Hematopoietic multipotent progenitor cell (in vitro differentiated cells): ENCODE measurements at regions not wholly inside any gene's neighbourhood (a gene's known extent, or its start where the extent isn't known, plus 50 kb on each side); places are given as distances from the start of the nearest gene placed in this dataset.

Experiments
- DNase-seq, 3 donors: peaks; one replicate each; pipeline ENCODE4 v3.0.0-alpha.2; 2011 to 2015; ENCODE audit warnings: low read depth in 2 of 3, low spot score in 2 of 3

GRCh38 chr3:117228466-117228865 is 518.9 kb downstream of the TUSC7 start:
- DNase-seq = no peak

- DNase-seq = no peak
These were observed 521.3 kb downstream of the TUSC7 start for GRCh38 chr3:117230924-117231323.

- no peak for DNase-seq
These were observed 524.8 kb downstream of the TUSC7 start for GRCh38 chr3:117234331-117234730.

- no peak for DNase-seq
These were observed 525.7 kb downstream of the TUSC7 start for GRCh38 chr3:117235304-117235703.

DNA sequence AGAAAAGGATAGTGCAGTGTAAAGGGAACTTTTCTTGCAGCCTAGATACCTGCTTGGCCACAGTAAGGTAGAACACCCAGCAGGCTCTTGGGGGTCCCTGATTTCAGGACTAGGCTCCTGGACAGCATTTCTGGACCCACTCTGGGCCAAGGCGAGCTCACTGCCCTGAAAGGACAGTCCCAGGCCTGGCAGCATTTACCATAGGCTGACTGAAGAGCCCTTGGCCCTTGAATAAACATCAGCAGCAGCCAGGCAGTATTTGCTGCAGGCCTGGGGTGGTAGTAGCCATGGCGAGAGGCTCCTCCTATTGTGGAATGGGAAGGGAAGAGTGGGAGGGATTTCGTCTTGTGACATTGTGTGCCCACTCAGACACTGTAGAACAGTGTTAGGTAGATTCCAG is 529.2 kb downstream of the TUSC7 start:
- DNase-seq = no peak

GRCh38 chr3:117243657-117244056 is 534.1 kb downstream of the TUSC7 start:
- no peak for DNase-seq

- no peak for DNase-seq
These were observed 537.4 kb downstream of the TUSC7 start for GRCh38 chr3:117246771-117247555.

- no peak for DNase-seq
These were observed 538.6 kb downstream of the TUSC7 start for GRCh38 chr3:117248153-117248552.

DNA sequence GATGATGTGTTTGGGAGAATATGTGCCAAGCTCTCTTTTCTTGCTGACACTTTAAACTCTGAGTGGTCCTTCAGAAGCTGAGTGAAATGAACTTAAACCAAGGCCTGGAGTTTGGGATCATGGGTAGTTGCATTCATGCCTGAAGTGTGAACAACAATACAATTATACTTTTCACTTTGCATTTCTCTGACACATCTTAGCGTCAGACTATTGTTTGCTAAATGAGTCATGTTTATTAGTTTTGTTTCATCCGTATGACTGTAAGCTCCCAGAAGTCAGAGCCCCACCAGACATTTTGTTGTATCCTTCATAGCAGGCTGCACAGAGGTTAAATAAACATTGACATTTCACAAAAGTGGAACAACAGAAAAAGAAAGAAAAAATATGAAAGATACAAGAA is 542.6 kb downstream of the TUSC7 start:
- DNase-seq = no peak

GRCh38 chr3:117252651-117253050 is 543.1 kb downstream of the TUSC7 start:
- no peak for DNase-seq

GRCh38 chr3:117253636-117254035 is 544.1 kb downstream of the TUSC7 start:
- DNase-seq = no peak

DNA sequence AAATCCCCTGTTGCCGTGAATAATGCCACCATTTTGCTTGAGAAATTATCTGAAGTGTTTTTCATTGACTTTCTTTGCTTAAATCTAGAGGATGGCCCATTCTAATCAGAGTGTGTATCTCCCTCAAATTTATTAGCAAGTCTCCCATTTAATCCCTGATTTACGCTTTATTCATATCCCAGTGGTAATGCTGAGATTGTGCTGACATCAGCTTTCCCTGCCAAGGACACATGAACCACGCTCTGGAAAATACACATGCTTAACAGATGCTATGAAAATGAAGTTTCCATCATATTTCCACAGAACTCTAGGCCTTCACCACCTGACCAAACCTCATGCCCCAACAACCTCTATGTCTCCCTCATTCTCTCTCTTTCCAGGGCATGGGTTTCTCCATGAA is 545.4 kb downstream of the TUSC7 start:
- DNase-seq = no peak

DNA sequence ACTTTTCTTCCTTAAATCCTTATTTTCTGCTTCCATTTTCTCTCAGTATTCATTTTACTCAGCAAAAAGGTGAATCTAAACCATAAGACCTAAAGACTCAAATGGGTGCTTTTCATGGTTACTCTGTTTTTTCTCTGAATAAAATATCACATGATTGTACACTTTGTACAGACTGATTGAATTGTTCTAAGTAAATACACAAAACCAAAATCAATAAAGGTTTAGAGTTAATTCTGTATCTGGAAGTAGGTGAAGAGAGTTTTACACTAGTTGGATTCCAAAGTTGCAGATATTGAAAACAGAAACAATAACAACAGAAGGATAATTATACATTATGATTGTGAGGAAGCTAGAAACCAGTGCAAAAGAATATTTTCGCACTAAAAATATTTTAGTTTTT is 546.2 kb downstream of the TUSC7 start:
- DNase-seq = no peak

- DNase-seq = no peak
These were observed 552.4 kb downstream of the TUSC7 start for GRCh38 chr3:117261983-117262421.

- DNase-seq = no peak
These were observed 553.7 kb downstream of the TUSC7 start for GRCh38 chr3:117263270-117263669.

- DNase-seq = no peak
These were observed 554.2 kb downstream of the TUSC7 start for GRCh38 chr3:117263745-117264144.

DNA sequence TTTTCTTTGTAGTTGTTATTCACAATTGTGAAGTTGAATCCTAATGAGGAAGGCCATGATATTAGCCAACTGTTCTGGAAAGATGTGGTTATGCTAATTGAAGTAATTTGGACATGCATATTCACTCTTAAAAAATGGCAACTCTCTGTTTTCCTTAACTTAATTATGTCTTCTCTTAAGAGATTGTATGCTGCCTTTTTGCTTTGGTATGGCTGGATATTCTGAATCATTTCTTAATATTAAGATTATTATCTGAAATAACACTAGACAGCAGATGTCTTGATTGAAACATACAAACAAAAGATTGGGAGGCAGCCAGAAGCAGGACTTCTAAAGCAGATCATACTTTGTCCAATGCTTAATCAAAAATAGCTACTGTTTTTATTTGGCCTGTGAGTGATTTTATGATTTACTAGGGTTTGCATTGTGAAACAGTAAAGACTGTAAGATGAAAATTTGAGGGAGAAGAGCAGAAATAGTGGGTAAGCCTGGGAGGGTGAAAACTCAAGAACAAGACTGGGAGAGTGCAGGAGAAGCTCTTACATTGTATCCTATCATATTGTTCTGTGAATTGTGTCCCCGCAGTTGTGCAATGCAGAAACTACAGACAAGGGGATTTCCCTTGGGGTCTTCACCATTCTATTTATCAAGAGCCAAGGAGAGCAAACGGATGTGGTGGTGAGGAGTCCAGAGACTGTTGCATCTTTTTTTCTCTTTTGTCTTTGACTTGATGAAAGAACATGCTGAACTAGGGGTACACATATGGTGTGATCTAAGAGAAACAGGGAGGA is 554.8 kb downstream of the TUSC7 start:
- no peak for DNase-seq

DNA sequence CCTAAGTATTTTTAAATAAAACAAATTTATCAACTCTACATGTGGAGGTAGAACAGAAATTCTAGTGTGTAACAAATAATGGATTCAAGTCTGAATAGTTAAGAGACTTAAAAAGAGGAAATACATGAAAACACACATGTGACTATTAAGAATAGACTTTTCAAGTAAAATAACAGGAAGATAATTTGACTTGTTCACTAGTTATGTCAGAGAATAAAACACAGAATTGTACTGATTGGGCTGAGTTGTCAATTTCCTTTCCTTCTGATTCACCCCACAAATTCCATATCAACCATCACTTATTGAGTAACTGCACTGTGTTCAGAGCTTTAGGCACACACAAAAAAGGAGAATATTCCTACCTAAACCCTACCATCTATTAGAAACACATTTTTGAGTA is 557.2 kb downstream of the TUSC7 start:
- DNase-seq = peak in 1 of 3 donors; percentile 7

DNA sequence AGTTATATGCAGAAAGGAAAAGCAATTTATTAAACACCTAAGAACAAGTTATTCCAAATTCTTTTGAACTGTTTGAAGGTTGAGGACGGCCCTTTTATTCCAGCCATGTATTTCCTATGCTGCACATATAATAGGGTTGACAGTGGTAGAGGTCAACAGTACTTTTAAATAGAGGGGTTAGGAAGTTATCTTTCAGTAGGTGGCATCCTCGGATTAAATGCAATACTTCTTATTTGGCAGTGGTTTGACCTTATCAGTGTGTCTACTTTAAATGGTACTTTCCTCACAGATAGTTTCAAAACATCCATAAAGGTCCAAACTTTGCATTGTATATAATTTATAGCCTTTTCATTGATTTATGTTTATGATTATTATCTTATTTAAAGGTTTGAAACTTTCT is 558.7 kb downstream of the TUSC7 start:
- no peak for DNase-seq

- DNase-seq = no peak
These were observed 562.7 kb downstream of the TUSC7 start for GRCh38 chr3:117272274-117272673.

DNA sequence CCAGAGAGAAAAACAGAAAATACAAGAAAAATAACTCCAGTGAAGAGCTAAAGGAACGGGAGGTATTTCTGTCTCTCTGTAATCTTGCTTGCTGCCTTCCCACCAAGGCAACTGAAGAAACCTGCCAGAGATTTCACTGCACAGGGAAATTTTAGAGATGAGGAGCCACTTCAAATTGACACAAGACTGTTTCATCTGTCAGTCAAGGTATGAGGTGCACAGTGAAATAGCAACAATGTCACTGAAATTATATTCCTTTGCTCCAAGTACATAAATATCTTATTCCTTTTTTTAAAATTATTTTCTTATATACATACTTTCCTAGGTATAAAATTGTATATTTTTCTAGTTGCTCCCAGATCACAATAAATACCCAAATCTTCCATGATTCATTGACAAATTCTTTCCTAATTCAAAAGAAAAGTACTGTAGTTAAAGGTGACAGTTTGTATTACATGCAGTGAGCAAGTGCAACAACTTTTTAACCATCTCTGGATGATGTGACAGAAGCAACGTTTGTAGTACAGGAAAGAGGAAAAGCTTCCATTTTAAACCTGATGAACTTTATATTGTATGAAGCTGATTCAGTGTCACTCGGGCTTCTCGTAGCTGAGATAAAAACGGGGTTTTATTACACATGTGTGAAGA is 563.4 kb downstream of the TUSC7 start:
- DNase-seq = no peak

DNA sequence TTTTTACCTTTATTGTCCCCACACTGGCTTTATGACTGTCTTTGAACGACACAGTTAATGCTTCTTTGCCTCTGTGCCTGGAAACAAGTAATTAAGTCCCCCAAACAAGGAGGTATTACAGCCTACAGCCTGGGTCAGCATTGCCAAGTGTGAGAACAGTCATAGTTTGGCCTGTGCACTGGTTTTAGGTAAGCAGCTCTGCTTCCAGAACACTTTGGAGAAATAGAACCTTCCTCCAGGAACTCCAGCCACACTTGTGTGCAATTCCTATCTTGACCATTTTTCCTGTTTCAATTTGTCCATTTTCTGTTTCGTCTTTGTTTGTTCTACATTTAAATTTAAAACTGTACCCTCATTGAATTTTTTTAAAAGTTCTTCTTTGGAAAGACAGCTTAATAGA is 568.2 kb downstream of the TUSC7 start:
- DNase-seq = no peak
